ENCODE measurements at regions not wholly inside any gene's neighbourhood (a gene's known extent, or its start where the extent isn't known, plus 50 kb on each side); places are given as distances from the start of the nearest gene placed in this dataset.

GRCh38 chr13:103324641-103325040 is 258.4 kb upstream of the SLC10A2 start:
- no peak for TF ChIP-seq CTCF (IDR thresholded peaks at IDR 0.05)
- TF ChIP-seq POLR2A (IDR thresholded peaks at IDR 0.05) = no peak

Measured in thyroid gland (tissue), 4 donors.